ENCODE measurements at regions not wholly inside any gene's neighbourhood (a gene's known extent, or its start where the extent isn't known, plus 50 kb on each side); places are given as distances from the start of the nearest gene placed in this dataset.

GRCh38 chr7:142377567-142377966, 119.7 kb upstream of the PRSS58 start:
- DNase-seq, result no peak
- Histone ChIP-seq H3K27me3 (no peaks in the 10 kb centered on the region), H3K36me3 (no peaks in the 10 kb centered on the region), H3K9me3 (no peaks in the 10 kb centered on the region), H3K4me3 (no peak overlapping the region), H3K27ac (no peak overlapping the region), H3K4me1 (peaks cover 0 to 13% (median 3%) of the 10 kb centered on the region in 4 donors)
- 93 to 98% (median 94%) methylated on average over 2 of the region's 2 CpGs for WGBS, 5 donors
- TF ChIP-seq EP300 (IDR thresholded peaks at IDR 0.05), result no peak
- intact Hi-C loops (cut with DNase I; ENCODE audit: low total_unique reads), result no loop called here

GRCh38 chr7:142376356-142376997, 118.6 kb upstream of the PRSS58 start:
- peak in 1 of 2 donors; percentile 27 for DNase-seq
- Histone ChIP-seq H3K27ac (no peak overlapping the region), H3K4me3 (no peak overlapping the region), H3K36me3 (no peaks in the 10 kb centered on the region), H3K27me3 (no peaks in the 10 kb centered on the region), H3K9me3 (no peaks in the 10 kb centered on the region), H3K4me1 (peaks cover 0 to 20% (median 3%) of the 10 kb centered on the region in 4 donors)
- TF ChIP-seq EP300 (IDR thresholded peaks at IDR 0.05) (no peak), POLR2A (IDR thresholded peaks at IDR 0.05) (no peak), CTCF (IDR thresholded peaks at IDR 0.05) (no peak), POLR2AphosphoS5 (IDR thresholded peaks at IDR 0.05) (no peak)
- intact Hi-C loops (cut with DNase I; ENCODE audit: low total_unique reads), result no loop called here
- 41 to 56% (median 51%) methylated on average over 6 of the region's 6 CpGs for whole genome bisulfite sequencing, 5 donors

- 48 to 68% (median 51%) methylated on average over 4 of the region's 4 CpGs for WGBS, 5 donors
- intact Hi-C loops (cut with DNase I; ENCODE audit: low total_unique reads), result no loop called here
- Histone ChIP-seq H3K4me1 (peaks cover 0 to 20% (median 3%) of the 10 kb centered on the region in 4 donors), H3K27ac (no peak overlapping the region), H3K4me3 (no peak overlapping the region), H3K36me3 (no peaks in the 10 kb centered on the region), H3K27me3 (no peaks in the 10 kb centered on the region), H3K9me3 (no peaks in the 10 kb centered on the region)
- DNase-seq, result peak in 1 of 2 donors; percentile 77
- TF ChIP-seq POLR2AphosphoS5 (IDR thresholded peaks at IDR 0.05) (no peak), EP300 (IDR thresholded peaks at IDR 0.05) (no peak), POLR2A (IDR thresholded peaks at IDR 0.05) (no peak), CTCF (IDR thresholded peaks at IDR 0.05) (no peak)
Observed at GRCh38 chr7:142375710-142376313, 118.0 kb upstream of the PRSS58 start.

- Histone ChIP-seq H3K9me3 (peaks cover 7 to 11% (median 9%) of the 10 kb centered on the region in 4 donors), H3K4me3 (no peak overlapping the region), H3K27ac (peak overlapping the region in 2 of 5 donors; percentile 40 to 42), H3K36me3 (no peaks in the 10 kb centered on the region), H3K4me1 (peaks cover 0 to 20% (median 3%) of the 10 kb centered on the region in 4 donors), H3K27me3 (no peaks in the 10 kb centered on the region)
- TF ChIP-seq POLR2AphosphoS5 (IDR thresholded peaks at IDR 0.05) (no peak), POLR2A (IDR thresholded peaks at IDR 0.05) (no peak), CTCF (IDR thresholded peaks at IDR 0.05) (no peak), EP300 (IDR thresholded peaks at IDR 0.05) (no peak)
- no peak for DNase-seq
- 46 to 67% (median 62%) methylated on average over 3 of the region's 3 CpGs for WGBS, 5 donors
- intact Hi-C loops (cut with DNase I; ENCODE audit: low total_unique reads), result no loop called here
Observed at GRCh38 chr7:142372727-142373126, 114.9 kb upstream of the PRSS58 start.
